ENCODE measurements at regions not wholly inside any gene's neighbourhood (a gene's known extent, or its start where the extent isn't known, plus 50 kb on each side); places are given as distances from the start of the nearest gene placed in this dataset.

DNA sequence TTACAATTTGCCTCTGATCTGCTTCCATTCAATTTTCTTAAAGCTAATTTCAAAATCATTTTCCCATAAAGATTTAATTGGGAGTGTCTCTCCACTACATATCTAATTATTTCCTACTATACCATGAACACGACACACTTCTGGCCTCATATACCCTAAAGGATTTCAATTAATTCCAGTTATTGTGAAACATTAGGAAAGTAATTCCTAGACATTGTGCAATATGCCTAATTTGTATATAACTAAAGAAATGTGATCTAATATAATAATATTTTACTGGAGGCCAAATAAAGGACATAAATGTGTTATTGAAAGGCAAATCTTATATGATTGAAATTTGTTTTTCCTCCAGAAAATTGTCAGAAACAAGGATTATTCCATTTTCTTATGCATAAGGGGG lies 727.2 kb upstream of the ADGRL2 start:
- H2AFZ ChIP-seq (ENCODE audit: low read depth, low read length): no peak overlapping the region
- H3K36me3 ChIP-seq (ENCODE audit: insufficient read depth, low read length): no peaks in the 10 kb centered on the region
- no peak overlapping the region for H3K27ac ChIP-seq (ENCODE audit: low read length)
- no peaks in the 10 kb centered on the region for H3K79me2 ChIP-seq (replicated peaks; ENCODE audit: insufficient read depth, low read length)
- H3K4me2 ChIP-seq (ENCODE audit: low read length): no peak overlapping the region
- H3K9me3 ChIP-seq (ENCODE audit: low read length): no peaks in the 10 kb centered on the region
- no peaks in the 10 kb centered on the region for H3K9me2 ChIP-seq (ENCODE audit: insufficient read depth, low read length)
- H3K9ac ChIP-seq (ENCODE audit: low read length): no peak overlapping the region
- TF ChIP-seq SMC3 (conservative IDR thresholded peaks at IDR 0.05; ENCODE audit: poor library complexity) (no peak), MXI1 (conservative IDR thresholded peaks at IDR 0.05; ENCODE audit: poor library complexity, severe bottlenecking) (no peak)
- no peaks in the 10 kb centered on the region for H3K27me3 ChIP-seq (ENCODE audit: insufficient read depth, low read depth, low read length)
- H4K20me1 ChIP-seq (ENCODE audit: insufficient read depth): no peaks in the 10 kb centered on the region
- no peak overlapping the region for H3K4me3 ChIP-seq (ENCODE audit: low read length)
- peaks cover 7% of the 10 kb centered on the region for H3F3A ChIP-seq (ENCODE audit: insufficient read depth, low read length, poor library complexity, severe bottlenecking)

DNA sequence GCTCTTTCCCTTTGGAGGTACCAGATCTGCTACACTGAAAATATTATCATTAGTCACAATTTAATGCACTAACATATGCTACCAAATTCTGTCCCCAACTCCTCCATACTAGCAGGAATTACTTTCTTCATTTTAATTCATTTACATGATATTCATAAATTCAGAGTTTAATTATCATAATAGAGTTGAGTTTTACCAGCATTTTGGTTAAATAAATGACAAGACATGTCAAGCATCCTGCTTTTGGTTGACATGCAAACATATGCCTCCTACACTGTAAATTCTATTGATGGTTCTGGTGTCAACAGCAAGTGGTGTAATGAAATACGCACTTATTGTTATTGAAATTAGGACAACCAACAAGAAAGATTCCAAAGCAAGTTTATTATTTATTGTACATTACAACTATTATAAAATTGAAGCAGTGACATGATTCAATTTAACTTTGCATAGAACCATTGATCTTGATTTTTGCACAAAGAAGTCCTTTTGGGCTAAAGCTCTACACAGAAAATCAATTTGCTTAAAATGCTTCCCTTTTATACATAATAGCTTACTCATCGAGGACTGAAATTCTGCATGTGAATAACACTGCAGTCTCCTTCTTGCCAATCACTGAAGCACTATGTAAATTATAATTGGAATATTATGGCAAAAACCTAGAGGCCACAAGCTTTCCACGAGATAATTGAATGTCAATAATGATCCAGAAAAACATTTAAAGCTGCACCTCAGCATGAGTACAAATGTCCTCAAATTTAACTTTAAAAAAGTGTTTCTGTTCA lies 728.6 kb upstream of the ADGRL2 start:
- no peaks in the 10 kb centered on the region for H3K9me3 ChIP-seq (ENCODE audit: low read length)
- TF ChIP-seq EP300 (conservative IDR thresholded peaks at IDR 0.05; ENCODE audit: poor library complexity, severe bottlenecking): peak; percentile 72
- TF ChIP-seq, protein P1, sequence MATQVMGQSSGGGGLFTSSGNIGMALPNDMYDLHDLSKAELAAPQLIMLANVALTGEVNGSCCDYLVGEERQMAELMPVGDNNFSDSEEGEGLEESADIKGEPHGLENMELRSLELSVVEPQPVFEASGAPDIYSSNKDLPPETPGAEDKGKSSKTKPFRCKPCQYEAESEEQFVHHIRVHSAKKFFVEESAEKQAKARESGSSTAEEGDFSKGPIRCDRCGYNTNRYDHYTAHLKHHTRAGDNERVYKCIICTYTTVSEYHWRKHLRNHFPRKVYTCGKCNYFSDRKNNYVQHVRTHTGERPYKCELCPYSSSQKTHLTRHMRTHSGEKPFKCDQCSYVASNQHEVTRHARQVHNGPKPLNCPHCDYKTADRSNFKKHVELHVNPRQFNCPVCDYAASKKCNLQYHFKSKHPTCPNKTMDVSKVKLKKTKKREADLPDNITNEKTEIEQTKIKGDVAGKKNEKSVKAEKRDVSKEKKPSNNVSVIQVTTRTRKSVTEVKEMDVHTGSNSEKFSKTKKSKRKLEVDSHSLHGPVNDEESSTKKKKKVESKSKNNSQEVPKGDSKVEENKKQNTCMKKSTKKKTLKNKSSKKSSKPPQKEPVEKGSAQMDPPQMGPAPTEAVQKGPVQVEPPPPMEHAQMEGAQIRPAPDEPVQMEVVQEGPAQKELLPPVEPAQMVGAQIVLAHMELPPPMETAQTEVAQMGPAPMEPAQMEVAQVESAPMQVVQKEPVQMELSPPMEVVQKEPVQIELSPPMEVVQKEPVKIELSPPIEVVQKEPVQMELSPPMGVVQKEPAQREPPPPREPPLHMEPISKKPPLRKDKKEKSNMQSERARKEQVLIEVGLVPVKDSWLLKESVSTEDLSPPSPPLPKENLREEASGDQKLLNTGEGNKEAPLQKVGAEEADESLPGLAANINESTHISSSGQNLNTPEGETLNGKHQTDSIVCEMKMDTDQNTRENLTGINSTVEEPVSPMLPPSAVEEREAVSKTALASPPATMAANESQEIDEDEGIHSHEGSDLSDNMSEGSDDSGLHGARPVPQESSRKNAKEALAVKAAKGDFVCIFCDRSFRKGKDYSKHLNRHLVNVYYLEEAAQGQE (IDR thresholded peaks at IDR 0.05; ENCODE audit: borderline replicate concordance): no peak
- no peaks in the 10 kb centered on the region for H3K9me2 ChIP-seq (ENCODE audit: insufficient read depth, low read length)
- no peaks in the 10 kb centered on the region for H4K20me1 ChIP-seq (ENCODE audit: insufficient read depth)
- no peaks in the 10 kb centered on the region for H3K27me3 ChIP-seq (ENCODE audit: insufficient read depth, low read depth, low read length)
- no peaks in the 10 kb centered on the region for H3K79me2 ChIP-seq (replicated peaks; ENCODE audit: insufficient read depth, low read length)
- peak overlapping the region; percentile 48 for H3K27ac ChIP-seq (ENCODE audit: low read length)
- H3K4me3 ChIP-seq (ENCODE audit: low read length): peak overlapping the region; percentile 2
- peaks cover 7% of the 10 kb centered on the region for H3F3A ChIP-seq (ENCODE audit: insufficient read depth, low read length, poor library complexity, severe bottlenecking)
- no peak overlapping the region for H2AFZ ChIP-seq (ENCODE audit: low read depth, low read length)
- H3K9ac ChIP-seq (ENCODE audit: low read length): no peak overlapping the region
- H3K4me2 ChIP-seq (ENCODE audit: low read length): peak overlapping the region; percentile 11
- no peaks in the 10 kb centered on the region for H3K36me3 ChIP-seq (ENCODE audit: insufficient read depth, low read length)

DNA sequence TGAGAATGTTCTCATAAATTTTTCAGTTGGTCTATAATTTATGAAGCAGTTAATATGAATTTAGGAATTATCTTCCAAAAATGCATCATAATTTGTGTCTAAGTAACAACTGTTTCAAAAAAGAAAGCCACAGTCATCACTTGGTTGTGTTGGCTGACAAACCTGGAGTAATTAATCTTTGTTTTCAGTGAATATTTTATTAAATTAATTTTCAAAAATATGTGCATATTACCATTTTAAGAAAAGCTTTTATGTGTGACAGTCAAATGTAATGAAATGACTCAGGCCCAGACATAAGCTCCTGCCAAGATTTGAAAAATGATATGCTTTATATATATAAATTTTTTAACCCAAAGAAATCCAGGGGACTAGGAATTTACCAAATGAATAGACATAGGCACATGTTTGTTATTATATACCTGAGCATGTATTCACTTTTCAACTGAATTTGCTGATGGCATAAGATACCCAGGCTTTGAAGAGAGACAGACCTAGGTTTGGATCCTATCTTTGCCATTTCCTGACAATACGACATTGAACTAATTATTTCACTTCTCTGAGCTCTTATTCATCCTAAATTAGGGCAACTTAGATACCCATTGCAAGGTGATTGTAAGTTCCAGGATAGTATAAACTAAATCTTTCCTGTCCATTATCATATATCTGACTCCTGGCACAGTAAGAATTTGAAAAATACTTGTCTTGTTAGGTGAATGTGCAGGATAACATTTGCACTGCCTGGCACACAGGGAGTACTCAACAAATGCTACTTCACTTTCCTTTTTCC lies 729.5 kb upstream of the ADGRL2 start:
- Histone ChIP-seq H3K79me2 (replicated peaks; ENCODE audit: insufficient read depth, low read length) (no peaks in the 10 kb centered on the region), H2AFZ (ENCODE audit: low read depth, low read length) (no peak overlapping the region), H3K27ac (ENCODE audit: low read length) (peak overlapping the region; percentile 48), H3K9me3 (ENCODE audit: low read length) (no peaks in the 10 kb centered on the region), H3F3A (ENCODE audit: insufficient read depth, low read length, poor library complexity, severe bottlenecking) (peaks cover 7% of the 10 kb centered on the region), H3K27me3 (ENCODE audit: insufficient read depth, low read depth, low read length) (no peaks in the 10 kb centered on the region), H3K9me2 (ENCODE audit: insufficient read depth, low read length) (no peaks in the 10 kb centered on the region), H3K36me3 (ENCODE audit: insufficient read depth, low read length) (no peaks in the 10 kb centered on the region), H3K4me2 (ENCODE audit: low read length) (no peak overlapping the region), H4K20me1 (ENCODE audit: insufficient read depth) (no peaks in the 10 kb centered on the region), H3K4me3 (ENCODE audit: low read length) (no peak overlapping the region), H3K9ac (ENCODE audit: low read length) (no peak overlapping the region)
- TF ChIP-seq MXI1 (conservative IDR thresholded peaks at IDR 0.05; ENCODE audit: poor library complexity, severe bottlenecking) (no peak), POLR2AphosphoS5 (IDR thresholded peaks at IDR 0.05) (no peak), SMC3 (conservative IDR thresholded peaks at IDR 0.05; ENCODE audit: poor library complexity) (no peak), EP300 (conservative IDR thresholded peaks at IDR 0.05; ENCODE audit: poor library complexity, severe bottlenecking) (no peak), TAF1 (IDR thresholded peaks at IDR 0.05; ENCODE audit: low read depth) (no peak), RAD21 (conservative IDR thresholded peaks at IDR 0.05) (no peak), EZH2 (IDR thresholded peaks at IDR 0.05; ENCODE audit: borderline replicate concordance, insufficient read depth, low read length, poor library complexity, severe bottlenecking) (no peak)
- TF ChIP-seq, protein P2, sequence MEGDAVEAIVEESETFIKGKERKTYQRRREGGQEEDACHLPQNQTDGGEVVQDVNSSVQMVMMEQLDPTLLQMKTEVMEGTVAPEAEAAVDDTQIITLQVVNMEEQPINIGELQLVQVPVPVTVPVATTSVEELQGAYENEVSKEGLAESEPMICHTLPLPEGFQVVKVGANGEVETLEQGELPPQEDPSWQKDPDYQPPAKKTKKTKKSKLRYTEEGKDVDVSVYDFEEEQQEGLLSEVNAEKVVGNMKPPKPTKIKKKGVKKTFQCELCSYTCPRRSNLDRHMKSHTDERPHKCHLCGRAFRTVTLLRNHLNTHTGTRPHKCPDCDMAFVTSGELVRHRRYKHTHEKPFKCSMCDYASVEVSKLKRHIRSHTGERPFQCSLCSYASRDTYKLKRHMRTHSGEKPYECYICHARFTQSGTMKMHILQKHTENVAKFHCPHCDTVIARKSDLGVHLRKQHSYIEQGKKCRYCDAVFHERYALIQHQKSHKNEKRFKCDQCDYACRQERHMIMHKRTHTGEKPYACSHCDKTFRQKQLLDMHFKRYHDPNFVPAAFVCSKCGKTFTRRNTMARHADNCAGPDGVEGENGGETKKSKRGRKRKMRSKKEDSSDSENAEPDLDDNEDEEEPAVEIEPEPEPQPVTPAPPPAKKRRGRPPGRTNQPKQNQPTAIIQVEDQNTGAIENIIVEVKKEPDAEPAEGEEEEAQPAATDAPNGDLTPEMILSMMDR (IDR thresholded peaks at IDR 0.05; ENCODE audit: poor library complexity, severe bottlenecking): no peak
- TF ChIP-seq, protein P1 (IDR thresholded peaks at IDR 0.05; ENCODE audit: borderline replicate concordance): no peak

Data from neural cell (in vitro differentiated cells).